Hepatocyte (in vitro differentiated cells): ENCODE measurements at regions not wholly inside any gene's neighbourhood (a gene's known extent, or its start where the extent isn't known, plus 50 kb on each side); places are given as distances from the start of the nearest gene placed in this dataset.

Experiments
- DNase-seq: peaks from one replicate; pipeline ENCODE4 v3.0.0-alpha.2; 2016; ENCODE audit warnings: low spot score
- H2AFZ ChIP-seq: fragments of 200-600 bp; sonication (generic); 2 replicates; pipeline ENCODE4 v1.6.0; 2016; ENCODE audit warnings: antibody characterized with exemption, mild to moderate bottlenecking
- H3K27ac ChIP-seq: fragments of 200-600 bp; sonication (generic); 2 replicates; pipeline ENCODE4 v1.5.1; 2016; ENCODE audit warnings: mild to moderate bottlenecking
- H3K27me3 ChIP-seq: fragments of 200-600 bp; sonication (generic); 2 replicates; pipeline ENCODE4 v1.6.1; 2016
- H3K36me3 ChIP-seq: fragments of 200-600 bp; sonication (generic); replicated peaks from 2 replicates; pipeline ENCODE4 v1.5.1; 2016; ENCODE audit warnings: low read depth; ENCODE audit not compliant: insufficient read depth
- H3K4me1 ChIP-seq: fragments of 200-600 bp; sonication (generic); 2 replicates; pipeline ENCODE4 v1.5.1; 2016; ENCODE audit warnings: mild to moderate bottlenecking, moderate library complexity; ENCODE audit not compliant: insufficient read depth
- H3K4me2 ChIP-seq: fragments of 200-600 bp; sonication (generic); 2 replicates; pipeline ENCODE4 v1.6.0; 2016
- H3K4me3 ChIP-seq: fragments of 200-600 bp; sonication (generic); 2 replicates; pipeline ENCODE4 v1.5.1; 2016; ENCODE audit warnings: mild to moderate bottlenecking
- H3K79me2 ChIP-seq: fragments of 200-600 bp; sonication (generic); 2 replicates; pipeline ENCODE4 v1.6.0; 2017; ENCODE audit warnings: mild to moderate bottlenecking
- H3K9me2 ChIP-seq: fragments of 200-600 bp; sonication (generic); replicated peaks from 2 replicates; pipeline ENCODE4 v1.6.0; 2017; ENCODE audit warnings: mild to moderate bottlenecking; ENCODE audit not compliant: insufficient read depth
- H3K9me3 ChIP-seq: fragments of 200-600 bp; sonication (generic); 2 replicates; pipeline ENCODE4 v1.5.1; 2016; ENCODE audit warnings: low read depth, mild to moderate bottlenecking
- H4K20me1 ChIP-seq: fragments of 200-600 bp; sonication (generic); 2 replicates; pipeline ENCODE4 v1.6.0; 2016; ENCODE audit warnings: mild to moderate bottlenecking; ENCODE audit not compliant: insufficient read depth, poor library complexity, severe bottlenecking
- CTCF ChIP-seq: fragments of 200-600 bp; sonication (generic); IDR thresholded peaks from 2 replicates; pipeline ENCODE4 v1.5.1; 2016; ENCODE audit warnings: antibody characterized with exemption, mild to moderate bottlenecking; ENCODE audit not compliant: poor library complexity
- EZH2 ChIP-seq: fragments of 200-600 bp; sonication (generic); IDR thresholded peaks from 2 replicates; pipeline ENCODE4 v1.6.1; 2016; ENCODE audit warnings: antibody characterized with exemption, mild to moderate bottlenecking, borderline replicate concordance
- EZH2phosphoT487 ChIP-seq: fragments of 200-600 bp; sonication (generic); IDR thresholded peaks from one replicate; pipeline ENCODE4 v1.6.1; 2018; ENCODE audit warnings: antibody characterized with exemption, mild to moderate bottlenecking, low read depth, moderate library complexity; ENCODE audit not compliant: unreplicated experiment, severe bottlenecking
- WGBS: methylation state at CpG from one replicate; pipeline ENCODE4 v1.1.6; 2016; ENCODE audit warnings: low lambda C conversion rate; ENCODE audit errors: missing lambda C conversion rate; 5-methylcytosine and 5-hydroxymethylcytosine counted together

GRCh38 chr6:16998461-16998860 lies 103.4 kb upstream of the STMND1 start:
- WGBS: 73% methylated on average over 5 of the region's 5 CpGs
- no peaks in the 10 kb centered on the region for H3K9me3 ChIP-seq
- no peaks in the 10 kb centered on the region for H3K27me3 ChIP-seq
- H3K4me1 ChIP-seq: no peaks in the 10 kb centered on the region
- no peaks in the 10 kb centered on the region for H3K36me3 ChIP-seq
- H3K4me3 ChIP-seq: no peak overlapping the region
- no peaks in the 10 kb centered on the region for H4K20me1 ChIP-seq
- H3K27ac ChIP-seq: no peak overlapping the region
- no peaks in the 10 kb centered on the region for H3K79me2 ChIP-seq
- no peak for DNase-seq
- H3K9me2 ChIP-seq: no peaks in the 10 kb centered on the region
- no peak overlapping the region for H3K4me2 ChIP-seq
- no peak overlapping the region for H2AFZ ChIP-seq
- no peak for TF ChIP-seq EZH2phosphoT487
- no peak for TF ChIP-seq CTCF
- TF ChIP-seq EZH2: no peak

- 73% methylated on average over 6 of the region's 6 CpGs for WGBS
Observed at GRCh38 chr6:16995511-16996250, 106.2 kb upstream of the STMND1 start.

GRCh38 chr6:16993396-16993795 lies 108.5 kb upstream of the STMND1 start:
- Histone ChIP-seq H3K4me2 (no peak overlapping the region), H3K36me3 (no peaks in the 10 kb centered on the region), H3K4me1 (no peaks in the 10 kb centered on the region), H4K20me1 (no peaks in the 10 kb centered on the region), H3K27ac (no peak overlapping the region), H2AFZ (no peak overlapping the region), H3K79me2 (no peaks in the 10 kb centered on the region), H3K4me3 (no peak overlapping the region), H3K9me3 (no peaks in the 10 kb centered on the region), H3K9me2 (no peaks in the 10 kb centered on the region), H3K27me3 (no peaks in the 10 kb centered on the region)
- TF ChIP-seq EZH2 (no peak), CTCF (no peak), EZH2phosphoT487 (no peak)
- no peak for DNase-seq
- 86% methylated on average over 6 of the region's 6 CpGs for WGBS

More at GRCh38 chr6:16995511-16996250, 106.2 kb upstream of the STMND1 start:
- Histone ChIP-seq H3K4me1 (no peaks in the 10 kb centered on the region), H3K79me2 (no peaks in the 10 kb centered on the region), H3K27me3 (no peaks in the 10 kb centered on the region), H2AFZ (no peak overlapping the region), H3K36me3 (no peaks in the 10 kb centered on the region), H4K20me1 (no peaks in the 10 kb centered on the region), H3K4me3 (no peak overlapping the region), H3K9me2 (no peaks in the 10 kb centered on the region), H3K27ac (no peak overlapping the region), H3K9me3 (no peaks in the 10 kb centered on the region), H3K4me2 (no peak overlapping the region)
- TF ChIP-seq EZH2phosphoT487 (no peak), EZH2 (no peak), CTCF (no peak)
- DNase-seq: no peak
